ENCODE measurements at regions not wholly inside any gene's neighbourhood (a gene's known extent, or its start where the extent isn't known, plus 50 kb on each side); places are given as distances from the start of the nearest gene placed in this dataset.

GRCh38 chr17:77476931-77477805 is 336.4 kb downstream of the SEC14L1 start:
- CTCF ChIA-PET, result interaction anchor here (0.5 to 1.0 kb wide), 3 partner anchors 23 to 144 kb away, joined by 3 to 7 read pairs (median 3); no protein-coding TSS in a partner anchor
- TF ChIP-seq, protein P1, sequence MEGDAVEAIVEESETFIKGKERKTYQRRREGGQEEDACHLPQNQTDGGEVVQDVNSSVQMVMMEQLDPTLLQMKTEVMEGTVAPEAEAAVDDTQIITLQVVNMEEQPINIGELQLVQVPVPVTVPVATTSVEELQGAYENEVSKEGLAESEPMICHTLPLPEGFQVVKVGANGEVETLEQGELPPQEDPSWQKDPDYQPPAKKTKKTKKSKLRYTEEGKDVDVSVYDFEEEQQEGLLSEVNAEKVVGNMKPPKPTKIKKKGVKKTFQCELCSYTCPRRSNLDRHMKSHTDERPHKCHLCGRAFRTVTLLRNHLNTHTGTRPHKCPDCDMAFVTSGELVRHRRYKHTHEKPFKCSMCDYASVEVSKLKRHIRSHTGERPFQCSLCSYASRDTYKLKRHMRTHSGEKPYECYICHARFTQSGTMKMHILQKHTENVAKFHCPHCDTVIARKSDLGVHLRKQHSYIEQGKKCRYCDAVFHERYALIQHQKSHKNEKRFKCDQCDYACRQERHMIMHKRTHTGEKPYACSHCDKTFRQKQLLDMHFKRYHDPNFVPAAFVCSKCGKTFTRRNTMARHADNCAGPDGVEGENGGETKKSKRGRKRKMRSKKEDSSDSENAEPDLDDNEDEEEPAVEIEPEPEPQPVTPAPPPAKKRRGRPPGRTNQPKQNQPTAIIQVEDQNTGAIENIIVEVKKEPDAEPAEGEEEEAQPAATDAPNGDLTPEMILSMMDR (conservative IDR thresholded peaks at IDR 0.05; ENCODE audit: low read depth), result no peak
- peak overlapping the region; percentile 96 for H3K27ac ChIP-seq
- DNase-seq (ENCODE audit: low spot score), result peak; percentile 96
- POLR2A ChIA-PET (ENCODE audit: low non-redundant PET), result no interaction called here

GRCh38 chr17:77478281-77478680 is 337.5 kb downstream of the SEC14L1 start:
- CTCF ChIA-PET, result interaction anchor here (1.0 kb wide), 1 partner anchor 24 kb away, joined by 7 read pairs; no protein-coding TSS in a partner anchor
- TF ChIP-seq, protein P1 (conservative IDR thresholded peaks at IDR 0.05; ENCODE audit: low read depth), result no peak
- no peak for DNase-seq (ENCODE audit: low spot score)
- POLR2A ChIA-PET (ENCODE audit: low non-redundant PET), result no interaction called here
- H3K27ac ChIP-seq, result peak overlapping the region; percentile 96

GRCh38 chr17:77478899-77479298 is 338.1 kb downstream of the SEC14L1 start:
- DNase-seq (ENCODE audit: low spot score), result no peak
- ChIA-PET POLR2A (ENCODE audit: low non-redundant PET) (no interaction called here), CTCF (no interaction called here)
- TF ChIP-seq, protein P1 (conservative IDR thresholded peaks at IDR 0.05; ENCODE audit: low read depth), result no peak
- peak overlapping the region; percentile 96 for H3K27ac ChIP-seq

- ChIA-PET CTCF (no interaction called here), POLR2A (ENCODE audit: low non-redundant PET) (no interaction called here)
- peak overlapping the region; percentile 96 for H3K27ac ChIP-seq
- DNase-seq (ENCODE audit: low spot score), result no peak
- TF ChIP-seq, protein P1 (conservative IDR thresholded peaks at IDR 0.05; ENCODE audit: low read depth), result no peak
Measured at GRCh38 chr17:77479372-77480198, 338.8 kb downstream of the SEC14L1 start.

- no peak for DNase-seq (ENCODE audit: low spot score)
- POLR2A ChIA-PET (ENCODE audit: low non-redundant PET), result no interaction called here
- TF ChIP-seq, protein P1 (conservative IDR thresholded peaks at IDR 0.05; ENCODE audit: low read depth), result no peak
- CTCF ChIA-PET, result no interaction called here
- H3K27ac ChIP-seq, result peak overlapping the region; percentile 96
Measured at GRCh38 chr17:77480199-77480508, 339.4 kb downstream of the SEC14L1 start.

GRCh38 chr17:77480509-77481215 is 339.9 kb downstream of the SEC14L1 start:
- ChIA-PET POLR2A (ENCODE audit: low non-redundant PET) (no interaction called here), CTCF (no interaction called here)
- TF ChIP-seq, protein P1 (conservative IDR thresholded peaks at IDR 0.05; ENCODE audit: low read depth), result no peak
- H3K27ac ChIP-seq, result peak overlapping the region; percentile 96
- DNase-seq (ENCODE audit: low spot score), result no peak
